Urothelium cell line (cell line): ENCODE measurements at regions not wholly inside any gene's neighbourhood (a gene's known extent, or its start where the extent isn't known, plus 50 kb on each side); places are given as distances from the start of the nearest gene placed in this dataset.
"Not testable (repeated sequence)": the region's sequence is repeated elsewhere in the genome, so short reads cannot be mapped to it uniquely, and the experiment has no call there.

ENCODE experiments used
- DNase-seq: peaks from one replicate; pipeline ENCODE4 v3.0.0; 2011; ENCODE audit warnings: low spot score, mixed read lengths
- FAIRE-seq: peaks from 2 replicates; lab custom pipeline; 2011; peaks lifted over from hg19 to GRCh38; lab: Jason Lieb, UNC

DNA sequence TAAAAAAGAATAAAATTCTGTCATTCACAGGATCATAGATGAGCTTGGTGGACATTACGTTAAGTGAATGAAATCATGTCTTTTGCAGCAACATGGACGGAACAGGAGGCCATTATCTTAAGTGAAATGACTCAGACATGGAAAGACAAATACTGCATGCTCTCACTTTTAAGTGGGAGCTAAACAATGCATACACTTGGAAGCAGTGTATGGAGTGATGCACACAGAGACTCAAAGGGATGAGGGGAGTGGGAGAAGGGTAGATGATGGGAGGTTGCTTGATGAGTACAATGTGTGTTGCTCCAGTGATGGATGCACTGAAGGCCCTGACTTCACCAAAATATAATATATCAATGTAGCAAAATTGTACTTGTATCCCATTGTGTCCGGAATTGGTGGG lies 293.4 kb downstream of the CD109 start:
- FAIRE-seq = no peak
- no peak for DNase-seq

DNA sequence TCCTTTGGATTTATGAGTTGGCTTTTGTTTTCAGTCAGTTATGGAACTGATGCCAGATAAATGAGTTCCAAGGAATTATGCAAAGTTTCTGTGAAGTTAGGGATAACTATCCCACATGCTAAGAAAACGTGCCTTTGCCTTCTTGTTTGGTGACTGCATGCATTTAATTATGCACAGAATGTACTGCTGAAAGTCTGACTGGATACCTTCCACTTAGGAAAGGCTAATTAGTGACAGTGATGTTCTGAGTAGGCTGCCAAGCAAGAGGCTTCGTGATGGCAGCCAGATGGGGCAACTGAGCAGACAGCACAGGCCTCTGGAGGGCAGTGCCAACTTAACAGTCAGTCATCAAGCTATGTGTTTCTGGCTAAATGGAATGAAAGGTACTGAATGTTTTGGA lies 289.9 kb downstream of the CD109 start:
- DNase-seq = no peak
- FAIRE-seq = no peak

DNA sequence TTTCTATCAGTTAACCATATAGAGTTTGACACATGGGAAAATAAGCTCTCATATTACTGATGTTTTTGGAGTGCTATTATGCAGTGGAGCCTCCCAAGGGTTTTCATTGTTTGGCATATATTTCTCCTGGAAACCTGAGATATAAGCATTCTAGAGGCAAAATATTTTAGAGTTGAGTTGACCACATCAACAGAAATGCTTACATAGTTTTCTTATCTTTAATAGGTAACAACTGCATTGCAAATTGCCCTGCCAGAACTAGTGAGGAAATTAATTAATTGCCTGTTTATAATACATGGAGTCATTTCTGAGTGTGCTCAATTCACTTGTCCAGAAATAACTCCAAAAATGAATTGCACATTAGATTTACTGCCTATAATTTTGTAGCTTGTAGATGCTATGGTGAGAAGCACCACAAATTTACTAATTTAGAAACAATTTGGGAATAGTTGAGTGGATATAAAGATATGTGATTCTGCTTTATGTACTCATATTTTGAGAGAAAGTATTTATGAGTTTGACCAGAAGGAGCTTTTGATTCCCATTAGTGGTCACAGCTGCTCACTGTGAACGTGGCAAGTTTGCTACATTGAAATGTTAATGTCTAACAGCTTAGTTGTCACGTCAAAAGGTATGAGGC lies 288.7 kb downstream of the CD109 start:
- DNase-seq (no peak), FAIRE-seq (no peak)

DNA sequence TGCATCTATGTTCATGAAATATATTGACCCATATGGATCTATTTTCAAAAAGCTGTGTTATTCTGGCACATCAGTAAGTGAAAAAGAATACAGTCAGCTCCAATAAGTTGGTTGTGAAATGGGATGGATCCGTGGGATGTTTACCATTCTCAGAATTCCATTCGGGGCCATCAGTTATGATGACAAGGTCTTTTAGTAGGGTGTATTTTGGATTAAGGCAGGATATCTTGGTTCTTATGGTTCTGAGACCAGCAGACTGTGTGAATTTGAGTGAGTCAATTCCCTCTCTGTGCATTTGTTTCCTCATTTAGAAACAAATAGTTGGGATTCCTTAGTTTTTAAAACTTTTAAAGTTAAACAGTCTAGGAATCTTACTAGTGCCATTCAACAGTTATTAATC lies 287.4 kb downstream of the CD109 start:
- FAIRE-seq (no peak), DNase-seq (no peak)

DNA sequence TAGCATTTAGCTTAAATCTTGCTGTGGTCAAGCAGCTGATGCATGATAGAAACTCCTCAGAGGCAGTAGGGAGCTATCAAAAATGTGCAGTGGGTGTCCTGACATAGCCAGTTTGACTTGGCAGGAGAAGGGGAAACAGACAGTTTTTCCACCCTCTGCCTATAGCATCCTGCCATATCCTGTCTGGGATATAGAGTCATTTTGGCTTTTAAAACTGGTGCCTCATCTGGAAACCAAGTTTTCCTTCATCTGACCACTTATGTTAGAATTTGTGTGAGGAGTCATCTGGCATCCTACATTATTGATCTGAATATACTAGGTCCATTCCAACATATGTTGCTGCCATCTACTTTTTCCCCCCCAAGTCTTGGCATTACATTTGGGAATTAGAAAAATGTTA lies 284.1 kb downstream of the CD109 start:
- DNase-seq = no peak
- no peak for FAIRE-seq

DNA sequence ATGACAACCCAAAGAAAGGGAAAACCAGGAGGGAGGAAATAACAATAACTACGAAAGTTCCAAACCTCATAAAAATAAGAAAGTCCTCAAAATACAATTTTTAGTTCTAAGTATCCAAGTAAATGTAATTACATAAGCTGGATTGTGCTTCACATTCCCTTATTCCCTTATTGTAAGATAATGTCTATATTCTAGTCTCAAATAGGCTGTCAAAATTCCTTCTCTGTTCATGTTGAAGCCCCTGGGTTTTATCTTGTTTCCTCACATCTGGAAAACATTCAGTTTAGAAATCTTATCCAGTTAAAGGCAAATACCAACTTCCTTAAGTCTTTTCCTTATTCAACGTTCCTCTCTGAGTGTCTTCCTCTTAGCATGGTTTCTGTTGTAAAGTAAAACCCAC lies 282.3 kb downstream of the CD109 start:
- FAIRE-seq = no peak
- DNase-seq = no peak

DNA sequence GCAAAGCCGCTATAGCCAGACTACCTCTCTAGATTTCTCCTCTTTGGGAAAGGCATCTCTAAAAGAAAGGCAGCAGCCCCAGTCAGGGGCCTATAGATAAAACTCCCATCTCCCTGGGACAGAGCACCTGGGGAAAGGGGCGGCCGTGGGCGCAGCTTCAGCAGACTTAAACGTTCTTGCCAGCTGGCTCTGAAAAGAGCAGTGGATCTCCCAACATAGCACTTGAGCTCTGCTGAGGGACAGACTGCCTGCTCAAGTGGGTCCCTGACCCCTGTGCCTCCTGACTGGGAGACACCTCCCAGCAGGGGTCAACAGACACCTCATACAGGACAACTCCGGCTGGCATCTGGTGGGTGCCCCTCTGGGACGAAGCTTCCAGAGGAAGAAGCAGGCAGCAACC lies 276.5 kb downstream of the CD109 start:
- not testable (repeated sequence) for FAIRE-seq, DNase-seq

DNA sequence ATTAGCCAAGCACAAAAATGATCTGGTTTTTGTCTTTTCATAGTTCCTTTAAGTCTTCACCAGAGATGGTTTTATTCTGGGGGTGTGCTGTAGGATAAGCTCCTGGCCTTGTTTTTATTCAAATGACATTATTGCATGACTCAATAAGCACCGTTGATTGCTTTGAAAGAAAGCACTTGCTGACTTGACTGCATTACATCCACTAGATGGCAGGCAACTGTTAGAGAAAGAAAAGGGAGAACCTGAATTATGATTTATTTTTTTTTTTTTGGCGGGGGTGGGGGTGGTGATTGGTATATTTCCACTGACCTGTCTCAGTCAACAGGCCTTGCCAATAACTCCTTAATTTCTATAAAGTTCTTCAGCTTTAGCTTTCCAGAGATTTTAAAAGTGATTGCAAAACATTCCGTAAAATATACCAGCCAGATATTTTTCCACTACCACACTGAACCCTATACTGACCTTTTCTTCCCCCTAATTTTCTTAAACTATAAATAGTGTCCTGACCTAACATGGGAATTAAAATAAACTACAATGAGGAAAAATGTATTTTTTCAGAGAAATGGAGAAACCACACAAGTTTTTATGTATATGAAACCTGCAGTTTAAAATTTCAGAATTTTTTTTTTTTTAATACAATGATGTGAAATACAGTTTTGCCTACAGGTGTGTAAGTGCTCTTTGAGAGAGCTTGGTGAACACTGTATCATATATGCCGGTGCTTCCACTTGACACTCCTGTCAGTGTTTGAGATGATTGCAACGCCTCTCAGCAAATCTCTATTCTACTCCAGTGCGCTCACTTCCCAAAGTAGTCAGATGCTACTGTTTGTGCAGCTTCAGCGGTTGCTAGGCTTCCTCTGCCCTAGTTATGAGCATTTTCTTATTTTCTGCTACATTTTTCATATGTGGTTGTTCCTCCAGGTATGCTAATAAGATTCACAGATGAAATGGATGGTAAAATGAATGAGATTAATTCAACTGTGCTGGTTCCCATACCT lies 274.3 kb downstream of the CD109 start:
- FAIRE-seq (no peak), DNase-seq (peak; percentile 55)

DNA sequence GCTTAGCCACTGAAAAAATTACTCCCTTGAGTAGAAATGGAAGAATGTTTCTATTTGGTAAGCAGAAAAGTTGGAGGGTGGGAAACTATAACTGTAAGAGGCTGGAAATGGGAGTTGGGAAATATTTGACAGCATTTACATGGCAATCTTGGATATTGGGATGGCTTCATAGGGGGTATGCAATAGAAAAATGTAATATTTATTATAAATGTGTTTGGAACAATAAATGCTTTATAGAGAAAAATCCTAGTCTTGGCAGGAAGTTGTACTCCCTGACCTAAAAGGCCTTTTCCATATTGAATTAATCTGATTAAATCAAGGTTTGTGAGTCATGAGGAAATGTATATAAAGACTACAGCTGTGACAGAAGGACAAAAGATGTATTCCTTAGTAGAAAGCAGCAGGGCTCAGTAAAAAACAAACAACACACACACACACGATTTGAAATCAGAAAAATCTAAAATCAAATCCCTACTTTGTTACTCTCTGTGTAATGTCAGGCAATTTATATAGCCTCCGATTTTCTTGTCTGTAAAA lies 272.3 kb downstream of the CD109 start:
- DNase-seq = no peak
- no peak for FAIRE-seq

DNA sequence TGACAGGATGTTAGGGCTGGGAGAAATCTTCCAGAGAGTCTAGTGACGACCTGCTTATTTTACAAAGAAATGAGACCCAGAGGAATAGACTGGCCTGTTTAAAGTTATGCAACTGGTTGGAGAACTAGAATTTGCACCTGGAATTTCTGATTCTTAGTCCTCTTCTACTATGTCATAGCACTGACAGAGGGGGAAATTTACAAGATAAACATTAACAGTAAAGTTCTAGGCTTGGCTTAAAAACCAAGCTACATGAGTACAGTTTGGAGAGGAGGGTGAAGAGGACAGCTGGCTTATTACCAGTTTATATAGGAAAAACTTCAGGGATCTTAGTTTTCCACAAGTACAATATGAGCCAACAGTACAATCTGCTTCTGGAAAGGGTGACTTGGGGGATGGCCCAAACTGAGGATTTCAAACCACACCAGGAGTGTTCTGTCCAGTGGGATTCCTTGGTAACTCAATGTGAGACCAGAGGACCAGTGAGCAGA lies 269.6 kb downstream of the CD109 start:
- no peak for FAIRE-seq

DNA sequence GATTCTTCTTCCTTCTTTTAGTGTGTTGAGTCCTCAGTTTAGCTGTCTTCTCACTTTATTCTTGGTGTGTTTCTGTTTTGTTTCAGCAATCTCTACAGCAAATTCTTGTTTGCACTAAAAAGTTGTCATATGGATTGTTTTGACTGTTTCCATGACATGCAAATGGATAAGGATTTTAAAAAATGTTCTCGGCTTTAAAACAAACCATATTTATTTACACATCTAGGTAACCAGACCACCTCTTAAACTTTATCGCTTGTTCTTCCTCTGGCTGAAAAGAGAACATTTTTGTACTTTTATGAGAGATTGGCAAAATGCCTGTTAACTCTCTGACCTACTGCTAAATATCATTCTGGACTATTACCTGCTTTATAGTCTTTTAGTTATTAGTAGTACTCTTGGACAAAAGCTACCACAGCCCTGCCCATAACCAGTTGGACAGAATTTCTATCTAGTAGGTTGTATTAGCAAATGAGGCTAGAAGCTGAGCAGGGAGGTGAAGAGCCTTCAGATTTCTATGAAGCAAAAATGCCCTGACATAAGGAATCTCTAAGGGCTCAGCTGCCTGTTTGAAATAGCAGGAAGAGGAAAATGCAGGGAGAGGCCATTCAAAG lies 268.3 kb downstream of the CD109 start:
- no peak for DNase-seq
- no peak for FAIRE-seq

More for the DNA sequence above, 269.6 kb downstream of the CD109 start:
- DNase-seq = no peak

DNA sequence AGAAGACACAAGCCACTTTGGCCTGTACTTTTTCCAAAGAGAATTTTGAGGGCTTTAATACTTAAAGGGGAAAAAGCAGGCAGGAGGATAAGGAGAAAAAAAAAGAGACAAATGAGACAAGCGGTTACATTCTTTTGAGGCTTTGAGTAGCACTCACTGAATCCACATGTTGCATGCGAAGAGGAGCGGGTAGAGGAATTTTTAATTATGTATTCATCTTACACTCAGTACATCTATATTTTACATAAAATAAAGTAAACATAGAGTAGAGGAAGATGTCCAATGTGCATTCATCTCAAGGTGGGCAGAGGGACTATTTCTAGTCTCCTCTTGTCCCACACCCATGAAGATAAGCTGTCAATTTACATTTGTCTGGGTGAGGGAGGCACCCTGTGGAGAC lies 266.9 kb downstream of the CD109 start:
- DNase-seq (no peak), FAIRE-seq (no peak)

DNA sequence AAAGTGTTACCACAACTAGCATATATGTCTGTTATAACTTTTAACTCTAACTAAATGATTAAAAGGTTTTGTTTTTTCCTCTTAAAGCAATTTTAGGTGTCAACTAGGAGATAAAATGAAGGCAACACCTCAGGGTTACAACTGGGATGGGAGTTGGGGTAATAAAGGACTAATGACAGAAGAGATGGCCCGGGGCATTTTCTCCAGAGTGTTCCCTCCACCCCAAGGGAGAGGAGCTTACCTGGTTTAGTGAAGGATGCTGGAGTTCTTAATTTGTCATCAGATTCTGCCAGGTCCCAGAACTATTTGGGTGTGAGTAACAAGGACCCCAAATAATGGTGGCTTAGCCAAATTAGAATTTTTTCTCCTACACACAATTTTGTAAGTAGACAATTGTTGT lies 260.3 kb downstream of the CD109 start:
- FAIRE-seq = no peak
- DNase-seq = no peak

DNA sequence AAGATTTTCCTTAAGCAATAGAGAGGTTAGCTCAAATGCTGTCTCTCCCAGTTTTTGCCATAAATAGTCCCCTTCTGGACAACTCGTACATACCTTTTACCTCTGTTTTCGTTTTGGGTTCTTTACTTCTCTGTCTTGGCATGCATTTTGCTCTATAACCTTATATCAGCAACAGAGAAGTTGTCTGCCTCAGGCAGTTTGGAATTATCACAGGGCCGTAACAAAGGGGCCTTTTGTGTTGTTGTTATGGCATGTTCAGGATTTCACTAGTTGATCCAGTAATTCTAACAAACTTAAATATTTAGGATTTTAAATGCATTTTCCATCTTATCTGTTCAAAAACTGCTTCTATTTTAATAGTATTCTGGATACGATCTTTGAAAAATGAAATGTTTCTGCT lies 259.8 kb downstream of the CD109 start:
- DNase-seq (no peak), FAIRE-seq (no peak)

DNA sequence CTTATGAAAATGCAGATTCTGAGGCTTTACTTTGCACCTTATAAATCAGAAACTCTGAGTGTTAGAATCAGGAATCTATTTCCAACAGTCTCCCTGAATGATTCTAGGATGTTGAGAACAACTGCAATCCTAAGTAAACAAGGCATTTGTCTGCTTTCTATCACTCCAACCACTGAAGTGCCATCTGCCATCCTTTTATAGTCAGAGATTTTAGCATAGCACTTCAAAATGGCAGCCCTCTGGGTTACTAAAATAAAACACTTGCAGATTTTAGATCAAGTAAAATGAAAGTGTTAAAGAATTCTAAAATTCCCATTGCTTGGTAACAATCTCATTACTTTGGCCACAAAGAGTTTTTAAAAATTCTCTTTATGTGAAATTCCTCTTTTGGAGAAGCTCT lies 258.9 kb downstream of the CD109 start:
- DNase-seq (no peak), FAIRE-seq (no peak)

DNA sequence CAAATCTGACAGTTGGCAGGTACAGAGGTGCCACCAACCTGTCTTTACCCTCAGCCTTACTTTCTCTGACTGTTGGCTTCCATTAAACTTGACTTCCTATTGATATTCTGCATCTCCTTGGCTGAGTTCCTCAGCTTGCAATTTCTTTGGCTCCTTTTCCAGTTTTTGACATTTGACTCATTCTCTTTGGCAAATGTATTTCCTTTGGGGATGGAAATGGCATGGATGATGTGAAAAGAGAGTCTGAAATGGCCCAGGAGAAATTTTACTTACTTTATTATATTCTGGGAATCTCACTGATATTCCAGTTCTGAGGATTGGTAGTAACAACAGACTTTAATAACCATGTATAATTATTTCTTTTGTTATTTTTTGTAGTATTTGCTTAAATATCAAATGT lies 255.2 kb downstream of the CD109 start:
- FAIRE-seq (no peak), DNase-seq (no peak)

DNA sequence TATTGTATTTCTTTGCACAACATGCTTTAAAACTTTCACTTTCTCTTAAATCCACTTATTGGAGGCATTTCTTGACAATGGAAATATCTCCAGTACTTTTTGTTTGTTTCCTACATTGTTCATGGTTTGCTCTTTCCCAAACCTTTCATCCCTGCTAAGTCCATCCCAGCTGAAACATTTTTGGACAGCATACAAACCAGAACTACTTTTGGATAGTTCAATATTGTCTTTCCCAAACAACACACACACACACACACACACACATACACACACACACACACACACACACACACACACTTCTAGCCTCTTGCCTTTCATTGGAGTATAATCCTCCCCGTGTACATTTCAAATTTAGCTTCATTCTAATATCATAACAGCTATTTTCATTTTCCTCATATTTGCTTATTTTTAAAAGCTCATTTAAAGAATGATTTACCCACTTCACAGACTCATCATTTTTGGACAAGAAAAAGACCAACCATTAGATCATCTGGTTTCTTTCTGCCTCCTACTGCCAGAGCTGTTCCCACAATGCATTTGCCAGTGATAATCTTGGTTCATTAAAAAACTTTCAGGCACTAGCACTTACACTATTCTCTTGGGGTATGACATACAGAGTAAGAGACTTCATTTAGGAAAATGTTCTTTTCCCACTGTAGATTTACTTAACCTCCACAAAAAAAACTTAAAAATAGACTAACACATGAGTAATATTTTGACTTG lies 248.1 kb downstream of the CD109 start:
- DNase-seq = no peak

DNA sequence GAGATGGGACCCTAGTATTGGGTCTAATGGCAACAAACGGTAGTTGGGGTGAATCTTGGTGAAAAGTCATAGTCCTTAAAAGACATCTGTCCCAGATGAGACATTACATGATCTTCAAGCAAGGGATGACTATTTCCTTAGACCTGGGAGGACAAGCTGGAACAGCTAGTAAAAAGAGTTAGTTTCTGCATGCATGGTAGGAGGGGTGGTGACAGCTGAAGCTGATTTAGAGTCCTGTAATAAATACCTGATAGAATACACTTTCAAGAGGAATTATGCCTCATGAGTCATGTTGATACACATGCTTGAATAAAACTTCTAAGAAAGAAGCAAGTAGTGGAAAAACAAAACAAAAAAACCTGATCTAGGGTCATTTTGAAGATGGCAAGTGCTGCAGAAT lies 247.4 kb downstream of the CD109 start:
- no peak for DNase-seq
- no peak for FAIRE-seq

More for the DNA sequence above, 248.1 kb downstream of the CD109 start:
- FAIRE-seq = no peak

DNA sequence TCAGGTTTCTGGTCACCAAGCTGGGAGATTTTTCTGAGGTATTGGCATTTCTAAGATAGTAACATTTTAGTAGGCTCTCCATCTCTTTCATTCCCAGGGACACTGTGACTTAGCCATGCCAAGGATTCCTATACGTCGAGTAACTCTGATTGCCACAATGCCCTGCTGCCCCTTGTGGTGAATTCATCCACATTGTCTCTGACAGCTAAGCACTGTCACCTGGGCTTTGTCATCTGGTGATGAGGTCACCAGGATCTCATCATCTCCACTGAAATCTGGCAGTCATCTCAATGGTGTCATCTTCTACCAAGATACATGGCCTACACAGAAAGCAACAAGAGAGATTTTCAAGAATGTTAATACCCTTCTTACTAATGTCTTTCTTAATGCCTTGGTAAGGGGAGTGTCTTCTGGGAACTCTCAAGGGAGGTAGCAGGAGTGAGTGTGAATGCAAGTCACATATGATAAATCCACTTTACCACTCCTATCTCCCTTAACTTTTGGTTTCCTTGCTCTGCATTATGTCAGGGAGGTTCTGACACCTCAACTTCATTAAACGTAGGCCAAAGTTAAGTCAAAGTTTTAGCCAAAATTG lies 246.7 kb downstream of the CD109 start:
- DNase-seq (peak; percentile 32), FAIRE-seq (no peak)

DNA sequence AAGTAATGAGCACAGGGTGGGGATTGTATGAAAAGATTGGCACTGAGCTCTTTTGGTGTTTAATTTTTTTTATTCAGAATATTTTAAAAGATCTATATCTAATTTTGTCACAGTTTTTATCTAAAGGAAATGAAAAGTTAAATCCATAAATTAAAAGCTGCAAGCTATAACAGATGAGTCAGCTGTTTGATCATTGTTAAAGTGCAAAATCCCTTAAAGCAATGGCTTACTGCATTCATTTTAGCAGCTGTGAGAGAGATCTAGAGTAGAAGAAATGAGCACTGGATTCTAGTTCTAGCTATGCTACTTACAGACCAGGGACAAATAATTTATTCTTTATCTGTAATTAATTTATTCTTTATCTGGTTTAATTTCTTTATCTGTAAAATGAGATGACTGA lies 245.9 kb downstream of the CD109 start:
- DNase-seq (no peak), FAIRE-seq (no peak)
